H1 (cell line): ENCODE measurements at regions not wholly inside any gene's neighbourhood (a gene's known extent, or its start where the extent isn't known, plus 50 kb on each side); places are given as distances from the start of the nearest gene placed in this dataset.

Experiments used
- CTCF ChIA-PET: fragments of 300-600 bp; sonication (Branson Sonifier 250); formaldehyde crosslinking; loops from one replicate; lab custom pipeline; 2021; ENCODE audit not compliant: partially characterized antibody; lab: Charles Lee
- POLR2A ChIA-PET: fragments of 300-600 bp; sonication (Branson Sonifier 250); formaldehyde crosslinking; loops from one replicate; lab custom pipeline; 2021; ENCODE audit warnings: inconsistent platforms; ENCODE audit not compliant: partially characterized antibody; lab: Charles Lee
- DNase-seq, 2 experiments: peaks; one replicate each; pipeline versions ENCODE4 v3.0.0 to v3.0.0-alpha.2; 2010 to 2022; ENCODE audit warnings: low spot score in 2 of 2, low read depth in 1 of 2, mixed read lengths in 1 of 2
- FAIRE-seq: peaks from 2 replicates; lab custom pipeline; 2011; peaks lifted over from hg19 to GRCh38; lab: Jason Lieb, UNC
- H2AFZ ChIP-seq: 2 replicates; pipeline ENCODE4 v1.8.1; 2012; ENCODE audit warnings: low read length, inconsistent platforms
- H2AK5ac ChIP-seq: 2 replicates; pipeline ENCODE4 v1.6.1; 2013; ENCODE audit warnings: low read depth, low read length
- H2BK120ac ChIP-seq: replicated peaks from 2 replicates; pipeline ENCODE3; 2013; ENCODE audit warnings: low read depth, low read length, inconsistent platforms
- H2BK12ac ChIP-seq: 2 replicates; pipeline ENCODE4 v1.6.1; 2013; ENCODE audit warnings: low read depth, low read length
- H2BK15ac ChIP-seq: 2 replicates; pipeline ENCODE4 v1.6.1; 2013; ENCODE audit warnings: low read length
- H2BK20ac ChIP-seq: 2 replicates; pipeline ENCODE4 v1.6.1; 2013; ENCODE audit warnings: low read length
- H2BK5ac ChIP-seq: 2 replicates; pipeline ENCODE4 v1.6.1; 2013; ENCODE audit warnings: low read depth, low read length
- H3K14ac ChIP-seq: 2 replicates; pipeline ENCODE4 v1.6.1; 2013; ENCODE audit warnings: inconsistent platforms; ENCODE audit not compliant: insufficient read length
- H3K18ac ChIP-seq: 2 replicates; pipeline ENCODE4 v1.6.1; 2013; ENCODE audit warnings: low read length; ENCODE audit errors: extremely low read depth
- H3K23ac ChIP-seq: 2 replicates; pipeline ENCODE4 v1.6.1; 2013; ENCODE audit warnings: inconsistent platforms; ENCODE audit not compliant: insufficient read length
- H3K23me2 ChIP-seq: 2 replicates; pipeline ENCODE4 v1.6.1; 2013; ENCODE audit warnings: low read depth, low read length
- H3K27ac ChIP-seq: 2 replicates; pipeline ENCODE4 v1.6.1; 2011; ENCODE audit warnings: low read depth, low read length, inconsistent platforms
- H3K27me3 ChIP-seq, 4 experiments: replicated peaks in 1 of 4; 1 replicate in 1 of 4; 2 replicates in 3 of 4; pipeline versions ENCODE4 v1.6.1 to v1.8.1; 2011 to 2013; ENCODE audit warnings: low read length in 3 of 4, mild to moderate bottlenecking in 3 of 4, inconsistent platforms in 2 of 4, mixed read lengths in 2 of 4, moderate library complexity in 1 of 4; ENCODE audit not compliant: control insufficient read depth in 3 of 4, insufficient read depth in 3 of 4; ENCODE audit errors: extremely low read depth in 1 of 4
- H3K36me3 ChIP-seq, 4 experiments: 2 replicates each; pipeline versions ENCODE4 v1.6.1 to v1.8.1; 2011 to 2013; ENCODE audit warnings: mild to moderate bottlenecking in 4 of 4, low read length in 3 of 4, moderate library complexity in 2 of 4, control low read depth in 1 of 4, inconsistent platforms in 1 of 4; ENCODE audit not compliant: insufficient read depth in 4 of 4, control insufficient read depth in 2 of 4
- H3K4ac ChIP-seq: replicated peaks from 2 replicates; pipeline ENCODE3; 2013; ENCODE audit warnings: low read length, low read depth, mixed read lengths, inconsistent platforms; ENCODE audit not compliant: insufficient read length
- H3K4me1 ChIP-seq, 4 experiments: replicated peaks in 1 of 4; 1 replicate in 1 of 4; 2 replicates in 3 of 4; pipeline versions ENCODE4 v1.6.1 to v1.8.1; 2011 to 2013; ENCODE audit warnings: low read length in 3 of 4, inconsistent platforms in 2 of 4, mixed read lengths in 1 of 4; ENCODE audit not compliant: insufficient read depth in 4 of 4, control insufficient read depth in 3 of 4
- H3K4me2 ChIP-seq, 2 experiments: 2 replicates each; pipeline versions ENCODE4 v1.6.1 to v1.8.1; 2011 to 2013; ENCODE audit warnings: low read depth in 2 of 2, low read length in 2 of 2, control low read depth in 1 of 2, inconsistent platforms in 1 of 2, mild to moderate bottlenecking in 1 of 2; ENCODE audit not compliant: insufficient read depth in 1 of 2
- H3K4me3 ChIP-seq, 4 experiments: fragments of 200-600, 300-600 bp in 1 of 4; sonication (generic), shearing (Covaris generic), sonication (Bioruptor Twin) in 1 of 4; 2 replicates each; pipeline versions ENCODE4 v1.5.1 to v1.8.1; 2011 to 2016; ENCODE audit warnings: low read length in 4 of 4, low read depth in 3 of 4, control low read depth in 2 of 4, inconsistent platforms in 2 of 4, mild to moderate bottlenecking in 2 of 4, mixed read lengths in 1 of 4, moderate library complexity in 1 of 4; ENCODE audit not compliant: insufficient read depth in 2 of 4; ENCODE audit errors: extremely low read depth in 1 of 4
- H3K56ac ChIP-seq: replicated peaks from 2 replicates; pipeline ENCODE3; 2013; ENCODE audit warnings: low read depth, mild to moderate bottlenecking, mixed read lengths, low read length, inconsistent platforms; ENCODE audit not compliant: insufficient read length
- H3K79me1 ChIP-seq: 2 replicates; pipeline ENCODE4 v1.6.1; 2013; ENCODE audit warnings: low read depth, low read length, control low read depth
- H3K79me2 ChIP-seq, 2 experiments: 2 replicates each; pipeline versions ENCODE4 v1.6.1 to v1.8.1; 2012 to 2013; ENCODE audit warnings: low read length in 2 of 2, mild to moderate bottlenecking in 2 of 2, inconsistent platforms in 1 of 2; ENCODE audit not compliant: insufficient read depth in 2 of 2, control insufficient read depth in 1 of 2
- H3K9ac ChIP-seq, 4 experiments: replicated peaks in 1 of 4; 1 replicate in 1 of 4; 2 replicates in 3 of 4; pipeline versions ENCODE4 v1.6.1 to v1.8.1; 2011 to 2013; ENCODE audit warnings: low read depth in 3 of 4, low read length in 3 of 4, control low read depth in 2 of 4, mild to moderate bottlenecking in 2 of 4, moderate library complexity in 2 of 4, inconsistent platforms in 1 of 4; ENCODE audit errors: extremely low read depth in 1 of 4
- H3K9me3 ChIP-seq, 2 experiments: 2 replicates each; pipeline versions ENCODE4 v1.6.1 to v1.8.1; 2012 to 2013; ENCODE audit warnings: mild to moderate bottlenecking in 2 of 2, moderate library complexity in 2 of 2, control low read depth in 1 of 2, inconsistent platforms in 1 of 2, low read depth in 1 of 2, low read length in 1 of 2, mixed read lengths in 1 of 2; ENCODE audit not compliant: insufficient read depth in 2 of 2
- H4K20me1 ChIP-seq, 2 experiments: replicated peaks in 1 of 2; 2 replicates each; pipeline versions ENCODE3 to v1.8.1; 2011 to 2013; ENCODE audit warnings: inconsistent platforms in 2 of 2, low read length in 2 of 2, mild to moderate bottlenecking in 1 of 2; ENCODE audit not compliant: insufficient read depth in 2 of 2, control insufficient read depth in 1 of 2
- H4K5ac ChIP-seq: 2 replicates; pipeline ENCODE4 v1.6.1; 2013; ENCODE audit warnings: low read length, low read depth, mixed read lengths, inconsistent platforms; ENCODE audit not compliant: insufficient read length
- H4K8ac ChIP-seq: 2 replicates; pipeline ENCODE4 v1.8.0; 2013; ENCODE audit warnings: mild to moderate bottlenecking, moderate library complexity, low read length, inconsistent platforms; ENCODE audit not compliant: insufficient read depth; ENCODE audit errors: extremely low read depth
- H4K91ac ChIP-seq: replicated peaks from 2 replicates; pipeline ENCODE3; 2013; ENCODE audit warnings: low read length, mixed read lengths, inconsistent platforms; ENCODE audit not compliant: insufficient read length
- FOSL1 ChIP-seq: IDR thresholded peaks from 2 replicates; pipeline ENCODE4 v1.6.1; 2011; ENCODE audit warnings: mild to moderate bottlenecking, low read depth, low read length, moderate library complexity; ENCODE audit not compliant: insufficient read depth
- SAP30 ChIP-seq: fragments of 300-600 bp; sonication (generic); IDR thresholded peaks from 2 replicates; pipeline ENCODE4 v1.7.1; 2012; ENCODE audit warnings: low read length, moderate library complexity, mild to moderate bottlenecking, inconsistent platforms; ENCODE audit not compliant: insufficient read depth, insufficient replicate concordance
- SUZ12 ChIP-seq: fragments of 200-600 bp; sonication (generic); IDR thresholded peaks from 2 replicates; pipeline ENCODE4 v1.6.1; 2012; ENCODE audit warnings: mild to moderate bottlenecking, inconsistent platforms, low read length, moderate library complexity, mixed read lengths
- TF ChIP-seq, protein P1 (sequence below): IDR thresholded peaks from 2 replicates; pipeline ENCODE4 v1.6.1; 2011; ENCODE audit warnings: low read length, improper control_type of control experiment

DNA sequence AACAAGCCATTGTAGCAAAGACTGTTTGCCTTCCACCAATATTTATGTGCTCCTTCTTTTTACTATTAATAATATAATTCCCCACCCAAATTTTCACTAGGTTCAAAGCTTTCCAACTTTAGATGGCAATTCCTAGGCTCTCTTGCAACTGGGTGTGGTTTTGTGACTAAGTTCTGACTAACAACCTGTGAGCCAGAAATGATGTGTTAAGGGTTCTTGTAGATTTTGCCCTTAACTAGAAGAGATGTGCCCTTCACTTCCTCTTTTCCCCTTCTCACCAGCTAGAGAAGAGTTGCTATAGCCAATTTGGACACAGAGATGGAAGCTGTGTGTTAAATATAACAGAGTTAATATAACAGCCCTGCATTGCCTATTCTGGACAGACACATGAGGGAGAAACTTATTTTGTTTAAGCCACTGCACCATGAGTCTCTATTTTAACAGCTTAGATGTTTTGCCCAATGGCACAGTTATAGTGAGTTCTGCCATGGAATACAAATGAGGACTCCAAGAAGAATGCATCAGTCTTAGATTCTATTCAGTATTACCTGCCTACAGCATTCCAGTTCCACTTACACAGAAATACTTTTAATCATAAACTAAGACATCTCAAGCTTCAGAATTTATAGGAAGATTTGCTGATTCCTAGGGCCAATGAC is 216.2 kb downstream of the DUSP6 start:
- H3K56ac ChIP-seq: no peak overlapping the region
- TF ChIP-seq, protein P1, sequence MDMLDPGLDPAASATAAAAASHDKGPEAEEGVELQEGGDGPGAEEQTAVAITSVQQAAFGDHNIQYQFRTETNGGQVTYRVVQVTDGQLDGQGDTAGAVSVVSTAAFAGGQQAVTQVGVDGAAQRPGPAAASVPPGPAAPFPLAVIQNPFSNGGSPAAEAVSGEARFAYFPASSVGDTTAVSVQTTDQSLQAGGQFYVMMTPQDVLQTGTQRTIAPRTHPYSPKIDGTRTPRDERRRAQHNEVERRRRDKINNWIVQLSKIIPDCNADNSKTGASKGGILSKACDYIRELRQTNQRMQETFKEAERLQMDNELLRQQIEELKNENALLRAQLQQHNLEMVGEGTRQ: no peak
- TF ChIP-seq SUZ12: no peak
- TF ChIP-seq SAP30: no peak
- TF ChIP-seq FOSL1: no peak
- H2BK5ac ChIP-seq: no peak overlapping the region
- no peak overlapping the region for H3K14ac ChIP-seq
- H4K20me1 ChIP-seq: no peaks in the 10 kb centered on the region
- H4K8ac ChIP-seq: no peak overlapping the region
- H2AFZ ChIP-seq: no peak overlapping the region
- H3K4ac ChIP-seq: no peak overlapping the region
- H3K23me2 ChIP-seq: no peaks in the 10 kb centered on the region; the same call in 1 of the 2 replicates
- H3K4me1 ChIP-seq: no peaks in the 10 kb centered on the region
- no peak overlapping the region for H2BK15ac ChIP-seq
- H3K27me3 ChIP-seq: no peaks in the 10 kb centered on the region
- no peaks in the 10 kb centered on the region for H3K79me1 ChIP-seq
- H3K4me3 ChIP-seq: no peak overlapping the region
- H3K18ac ChIP-seq: no peak overlapping the region
- no peak overlapping the region for H2BK12ac ChIP-seq
- no peak for DNase-seq
- H3K9ac ChIP-seq: no peak overlapping the region
- FAIRE-seq: no peak
- H3K27ac ChIP-seq: no peak overlapping the region
- no peak overlapping the region for H2BK120ac ChIP-seq
- no peaks in the 10 kb centered on the region for H3K79me2 ChIP-seq
- H4K91ac ChIP-seq: no peak overlapping the region
- H4K5ac ChIP-seq: no peak overlapping the region
- ChIA-PET CTCF (interaction anchor here (0.6 kb wide), 1 partner anchor 122 kb away, joined by 3 read pairs; no protein-coding TSS in a partner anchor), POLR2A (interaction anchor here (1.5 kb wide), 1 partner anchor 217 kb away, joined by 3 read pairs; no protein-coding TSS in a partner anchor)
- H3K23ac ChIP-seq: no peak overlapping the region
- no peak overlapping the region for H2BK20ac ChIP-seq
- H2AK5ac ChIP-seq: no peak overlapping the region
- H3K9me3 ChIP-seq: no peaks in the 10 kb centered on the region
- no peaks in the 10 kb centered on the region for H3K36me3 ChIP-seq
- H3K4me2 ChIP-seq: no peak overlapping the region
